Suprapubic skin (tissue), 3 donors: ENCODE measurements at regions not wholly inside any gene's neighbourhood (a gene's known extent, or its start where the extent isn't known, plus 50 kb on each side); places are given as distances from the start of the nearest gene placed in this dataset.

Experiments used
- POLR2AphosphoS5 ChIP-seq, 3 donors: sonication (generic); formaldehyde crosslinking; IDR thresholded peaks; one replicate each; pipeline ENCODE4 v1.6.1; 2017; ENCODE audit warnings: antibody characterized with exemption in 3 of 3
- TF ChIP-seq, protein P1 (sequence below), 2 donors: fragments of 200-600 bp in 1 of 2; fragments of 450-650 bp in 1 of 2; sonication (generic) in 1 of 2; IDR thresholded peaks; one replicate each; pipeline ENCODE4 v1.5.1; 2016 to 2019; ENCODE audit warnings: antibody characterized with exemption in 2 of 2, mild to moderate bottlenecking in 1 of 2, moderate library complexity in 1 of 2

DNA sequence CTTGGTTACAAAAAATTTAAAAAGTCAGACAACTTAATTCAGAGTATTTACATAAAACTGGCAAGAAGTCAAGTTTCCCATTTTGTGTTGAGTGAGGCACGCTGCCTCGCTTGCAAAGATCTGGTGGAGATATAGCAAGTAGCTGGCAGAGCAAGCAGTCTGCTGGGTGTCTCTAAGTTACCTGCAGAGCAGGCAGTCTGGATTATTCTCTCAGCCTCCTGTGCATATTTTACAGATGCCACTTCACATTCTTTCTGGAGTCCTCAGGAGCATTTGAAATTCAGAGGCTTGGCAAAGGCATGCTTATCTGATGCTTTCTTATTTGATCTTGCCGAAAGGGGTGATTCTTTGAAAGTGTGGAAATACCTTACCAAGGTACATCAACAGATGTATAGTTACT, 640.4 kb upstream of the ADGRL4 start:
- TF ChIP-seq, protein P1, sequence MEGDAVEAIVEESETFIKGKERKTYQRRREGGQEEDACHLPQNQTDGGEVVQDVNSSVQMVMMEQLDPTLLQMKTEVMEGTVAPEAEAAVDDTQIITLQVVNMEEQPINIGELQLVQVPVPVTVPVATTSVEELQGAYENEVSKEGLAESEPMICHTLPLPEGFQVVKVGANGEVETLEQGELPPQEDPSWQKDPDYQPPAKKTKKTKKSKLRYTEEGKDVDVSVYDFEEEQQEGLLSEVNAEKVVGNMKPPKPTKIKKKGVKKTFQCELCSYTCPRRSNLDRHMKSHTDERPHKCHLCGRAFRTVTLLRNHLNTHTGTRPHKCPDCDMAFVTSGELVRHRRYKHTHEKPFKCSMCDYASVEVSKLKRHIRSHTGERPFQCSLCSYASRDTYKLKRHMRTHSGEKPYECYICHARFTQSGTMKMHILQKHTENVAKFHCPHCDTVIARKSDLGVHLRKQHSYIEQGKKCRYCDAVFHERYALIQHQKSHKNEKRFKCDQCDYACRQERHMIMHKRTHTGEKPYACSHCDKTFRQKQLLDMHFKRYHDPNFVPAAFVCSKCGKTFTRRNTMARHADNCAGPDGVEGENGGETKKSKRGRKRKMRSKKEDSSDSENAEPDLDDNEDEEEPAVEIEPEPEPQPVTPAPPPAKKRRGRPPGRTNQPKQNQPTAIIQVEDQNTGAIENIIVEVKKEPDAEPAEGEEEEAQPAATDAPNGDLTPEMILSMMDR (IDR thresholded peaks at IDR 0.05), result no peak
- TF ChIP-seq POLR2AphosphoS5 (IDR thresholded peaks at IDR 0.05), result no peak
